PC-3 (cell line): ENCODE measurements at regions not wholly inside any gene's neighbourhood (a gene's known extent, or its start where the extent isn't known, plus 50 kb on each side); places are given as distances from the start of the nearest gene placed in this dataset.

Experiments used
- CTCF ChIP-seq: fragments of 300-600 bp; sonication (generic); conservative IDR thresholded peaks from 2 replicates; pipeline ENCODE4 v1.5.1; 2017; ENCODE audit warnings: antibody characterized with exemption, low read depth, mild to moderate bottlenecking, low read length
- EZH2phosphoT487 ChIP-seq: fragments of 300-600 bp; sonication (generic); IDR thresholded peaks from 2 replicates; pipeline ENCODE4 v1.6.1; 2018; ENCODE audit warnings: mild to moderate bottlenecking, antibody characterized with exemption, low read length, borderline replicate concordance

GRCh38 chrX:65871671-65872311 is 168.1 kb downstream of the VSIG4 start:
- TF ChIP-seq CTCF (peak; percentile 50), EZH2phosphoT487 (no peak)
